ENCODE measurements at regions not wholly inside any gene's neighbourhood (a gene's known extent, or its start where the extent isn't known, plus 50 kb on each side); places are given as distances from the start of the nearest gene placed in this dataset.

DNA sequence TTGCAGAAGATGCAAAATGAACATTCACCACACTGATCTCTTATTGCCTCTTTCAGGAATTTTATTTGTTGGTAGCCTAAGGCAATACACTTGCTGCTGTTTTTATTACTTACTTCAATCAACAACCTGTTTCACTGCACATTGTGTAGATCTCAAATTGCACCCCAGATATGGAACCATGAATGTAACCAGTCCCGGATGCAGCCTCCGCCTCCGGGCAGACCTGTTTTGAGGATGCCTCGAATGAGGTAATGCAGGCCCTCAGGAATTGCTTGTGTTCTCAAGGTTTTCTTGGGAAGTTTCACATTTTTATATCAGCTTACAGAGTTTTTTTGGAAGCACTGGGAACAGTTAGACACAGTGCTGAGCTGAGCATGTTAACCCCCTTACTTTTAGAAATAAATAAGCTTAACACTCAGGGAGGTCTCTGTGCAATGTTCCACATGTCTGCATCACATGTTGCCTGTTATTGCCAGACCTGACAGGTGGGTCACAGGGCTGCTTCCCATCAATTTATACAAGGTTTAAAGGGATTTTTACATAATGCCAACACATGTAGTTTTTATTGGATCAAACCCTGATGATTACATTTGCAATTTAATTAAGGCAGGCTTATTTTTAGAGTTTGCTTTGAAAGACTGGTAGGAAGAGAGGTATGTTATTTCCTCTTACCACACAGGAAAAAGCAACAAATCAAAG, 193.1 kb upstream of the POM121L12 start:
- TF ChIP-seq, protein P1, sequence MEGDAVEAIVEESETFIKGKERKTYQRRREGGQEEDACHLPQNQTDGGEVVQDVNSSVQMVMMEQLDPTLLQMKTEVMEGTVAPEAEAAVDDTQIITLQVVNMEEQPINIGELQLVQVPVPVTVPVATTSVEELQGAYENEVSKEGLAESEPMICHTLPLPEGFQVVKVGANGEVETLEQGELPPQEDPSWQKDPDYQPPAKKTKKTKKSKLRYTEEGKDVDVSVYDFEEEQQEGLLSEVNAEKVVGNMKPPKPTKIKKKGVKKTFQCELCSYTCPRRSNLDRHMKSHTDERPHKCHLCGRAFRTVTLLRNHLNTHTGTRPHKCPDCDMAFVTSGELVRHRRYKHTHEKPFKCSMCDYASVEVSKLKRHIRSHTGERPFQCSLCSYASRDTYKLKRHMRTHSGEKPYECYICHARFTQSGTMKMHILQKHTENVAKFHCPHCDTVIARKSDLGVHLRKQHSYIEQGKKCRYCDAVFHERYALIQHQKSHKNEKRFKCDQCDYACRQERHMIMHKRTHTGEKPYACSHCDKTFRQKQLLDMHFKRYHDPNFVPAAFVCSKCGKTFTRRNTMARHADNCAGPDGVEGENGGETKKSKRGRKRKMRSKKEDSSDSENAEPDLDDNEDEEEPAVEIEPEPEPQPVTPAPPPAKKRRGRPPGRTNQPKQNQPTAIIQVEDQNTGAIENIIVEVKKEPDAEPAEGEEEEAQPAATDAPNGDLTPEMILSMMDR (IDR thresholded peaks at IDR 0.05): no peak
- TF ChIP-seq POLR2A (IDR thresholded peaks at IDR 0.05): no peak

Data from body of pancreas (tissue), 4 donors.